Left ventricle myocardium inferior (tissue), 1 donor: ENCODE measurements at regions not wholly inside any gene's neighbourhood (a gene's known extent, or its start where the extent isn't known, plus 50 kb on each side); places are given as distances from the start of the nearest gene placed in this dataset.

Experiments
- DNase-seq: peaks from one replicate; pipeline ENCODE4 v3.0.0-alpha.2; 2020
- H3K27ac ChIP-seq: fragments of 200-600 bp; replicated peaks from 2 replicates; pipeline ENCODE4 v1.8.0; 2021
- H3K27me3 ChIP-seq: fragments of 200-600 bp; 2 replicates; pipeline ENCODE4 v1.8.0; 2021; ENCODE audit warnings: low read depth
- H3K36me3 ChIP-seq: fragments of 200-600 bp; 2 replicates; pipeline ENCODE4 v1.8.0; 2021
- H3K4me1 ChIP-seq: fragments of 200-600 bp; 2 replicates; pipeline ENCODE4 v1.8.0; 2021
- H3K4me3 ChIP-seq: fragments of 200-600 bp; 2 replicates; pipeline ENCODE4 v1.8.0; 2021; ENCODE audit warnings: mild to moderate bottlenecking, moderate library complexity
- H3K9me3 ChIP-seq: fragments of 200-600 bp; replicated peaks from 2 replicates; pipeline ENCODE4 v1.8.0; 2021
- intact Hi-C: fragments of 100-400 bp; cut with micrococcal nuclease; formaldehyde crosslinking; loops from one replicate; pipeline ENCODE4 v1.11.0; 2022
- TF ChIP-seq, protein P1 (sequence below): fragments of 200-600 bp; IDR thresholded peaks from 2 replicates; pipeline ENCODE4 v1.8.0; 2021; ENCODE audit warnings: antibody characterized with exemption, mild to moderate bottlenecking, borderline replicate concordance
- donor health status: DM: no; HTN: yes; CAD: no; lungs with severe emphysema.

DNA sequence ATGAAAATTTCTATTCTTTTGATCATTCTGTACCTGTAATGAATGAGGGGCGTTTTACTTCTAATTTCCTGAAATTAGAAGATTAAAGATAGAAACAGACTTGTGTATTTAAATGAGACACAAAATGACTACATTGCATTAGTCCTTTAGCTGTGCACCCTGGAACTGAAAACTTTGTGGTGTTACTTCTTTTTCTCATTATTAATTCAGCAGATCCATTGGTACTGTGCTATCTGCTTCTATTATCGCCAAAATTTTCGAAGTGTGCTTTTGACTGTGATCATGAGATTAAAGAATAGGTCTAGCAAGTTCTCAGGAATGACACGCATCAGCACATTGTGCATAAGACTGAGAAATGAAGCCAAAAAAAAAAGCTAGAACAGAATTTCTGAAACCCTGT, 1938.9 kb upstream of the TENM3 start:
- intact Hi-C loops = no loop called here
- Histone ChIP-seq H3K27me3 (no peaks in the 10 kb centered on the region), H3K27ac (no peak overlapping the region)

DNA sequence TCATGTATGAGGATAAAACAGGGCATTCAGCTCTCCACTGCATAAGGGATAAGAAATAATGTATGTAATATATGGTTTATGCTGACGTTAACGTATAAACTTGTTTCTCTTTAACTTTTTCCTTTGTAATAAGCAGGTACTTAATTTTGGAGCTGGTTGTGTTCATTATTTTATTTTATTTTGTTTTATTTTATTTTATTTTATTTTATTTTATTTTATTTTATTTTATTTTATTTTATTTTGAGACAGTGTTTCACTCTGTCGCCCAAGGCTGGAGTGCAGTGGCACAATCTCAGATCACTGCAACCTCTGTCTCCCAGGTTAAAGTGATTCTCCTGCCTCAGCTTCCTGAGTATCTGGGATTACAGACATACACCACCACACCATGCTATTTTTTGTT, 1932.6 kb upstream of the TENM3 start:
- no peak for DNase-seq
- Histone ChIP-seq H3K36me3 (no peaks in the 10 kb centered on the region), H3K27me3 (no peaks in the 10 kb centered on the region), H3K4me3 (no peak overlapping the region), H3K9me3 (peaks cover 16% of the 10 kb centered on the region), H3K27ac (no peak overlapping the region), H3K4me1 (no peaks in the 10 kb centered on the region)
- intact Hi-C loops = no loop called here
- TF ChIP-seq, protein P1, sequence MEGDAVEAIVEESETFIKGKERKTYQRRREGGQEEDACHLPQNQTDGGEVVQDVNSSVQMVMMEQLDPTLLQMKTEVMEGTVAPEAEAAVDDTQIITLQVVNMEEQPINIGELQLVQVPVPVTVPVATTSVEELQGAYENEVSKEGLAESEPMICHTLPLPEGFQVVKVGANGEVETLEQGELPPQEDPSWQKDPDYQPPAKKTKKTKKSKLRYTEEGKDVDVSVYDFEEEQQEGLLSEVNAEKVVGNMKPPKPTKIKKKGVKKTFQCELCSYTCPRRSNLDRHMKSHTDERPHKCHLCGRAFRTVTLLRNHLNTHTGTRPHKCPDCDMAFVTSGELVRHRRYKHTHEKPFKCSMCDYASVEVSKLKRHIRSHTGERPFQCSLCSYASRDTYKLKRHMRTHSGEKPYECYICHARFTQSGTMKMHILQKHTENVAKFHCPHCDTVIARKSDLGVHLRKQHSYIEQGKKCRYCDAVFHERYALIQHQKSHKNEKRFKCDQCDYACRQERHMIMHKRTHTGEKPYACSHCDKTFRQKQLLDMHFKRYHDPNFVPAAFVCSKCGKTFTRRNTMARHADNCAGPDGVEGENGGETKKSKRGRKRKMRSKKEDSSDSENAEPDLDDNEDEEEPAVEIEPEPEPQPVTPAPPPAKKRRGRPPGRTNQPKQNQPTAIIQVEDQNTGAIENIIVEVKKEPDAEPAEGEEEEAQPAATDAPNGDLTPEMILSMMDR = no peak

More for the DNA sequence above, 1938.9 kb upstream of the TENM3 start:
- H3K36me3 ChIP-seq = no peaks in the 10 kb centered on the region
- TF ChIP-seq, protein P1 = no peak
- H3K4me3 ChIP-seq = no peak overlapping the region
- no peaks in the 10 kb centered on the region for H3K4me1 ChIP-seq
- DNase-seq = no peak
- H3K9me3 ChIP-seq = peaks cover 28% of the 10 kb centered on the region

DNA sequence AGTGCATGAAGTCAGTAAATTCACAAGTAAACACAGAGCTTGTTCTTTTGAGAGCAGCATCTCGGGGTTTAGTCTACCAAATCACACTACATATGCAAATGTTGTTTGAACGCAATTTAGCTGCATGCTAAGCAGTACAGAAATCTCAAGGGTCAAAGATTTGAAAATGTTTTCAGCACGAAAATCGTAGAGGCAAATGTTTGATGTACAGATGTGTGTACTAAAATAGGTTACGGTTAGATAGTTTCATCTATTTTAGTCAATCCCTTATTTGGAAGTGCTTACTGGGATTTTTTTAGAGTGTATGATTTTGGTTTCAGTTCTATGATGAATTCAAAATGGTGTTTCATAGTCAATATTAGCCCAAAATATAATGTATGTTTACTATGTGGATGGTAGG, 1928.2 kb upstream of the TENM3 start:
- Histone ChIP-seq H3K4me3 (no peak overlapping the region), H3K27me3 (no peaks in the 10 kb centered on the region), H3K9me3 (no peaks in the 10 kb centered on the region), H3K27ac (no peak overlapping the region), H3K4me1 (no peaks in the 10 kb centered on the region), H3K36me3 (no peaks in the 10 kb centered on the region)
- intact Hi-C loops = no loop called here
- TF ChIP-seq, protein P1 = no peak
- DNase-seq = no peak

DNA sequence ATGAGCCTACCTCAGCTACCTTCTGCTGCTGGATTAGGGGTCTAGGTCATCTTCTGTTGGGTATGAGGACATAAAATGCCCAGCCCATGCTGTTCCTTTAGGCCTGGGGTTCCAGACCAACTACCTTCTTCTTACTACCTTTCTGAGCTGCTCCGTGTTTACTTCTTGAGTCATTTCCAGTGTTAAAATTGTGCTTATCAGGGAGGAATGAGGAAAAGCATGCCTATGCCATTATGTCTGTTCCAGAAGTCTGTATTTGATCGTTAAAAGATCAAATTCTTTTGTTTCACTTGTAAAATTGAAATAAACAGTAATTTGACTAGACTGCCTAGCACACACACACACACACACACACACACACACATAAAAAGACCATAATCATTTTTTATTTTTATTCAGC, 1912.7 kb upstream of the TENM3 start:
- TF ChIP-seq, protein P1 = no peak
- Histone ChIP-seq H3K27me3 (no peaks in the 10 kb centered on the region), H3K36me3 (no peaks in the 10 kb centered on the region), H3K27ac (no peak overlapping the region), H3K4me3 (no peak overlapping the region), H3K9me3 (no peaks in the 10 kb centered on the region), H3K4me1 (no peaks in the 10 kb centered on the region)
- intact Hi-C loops = no loop called here
- DNase-seq = no peak

DNA sequence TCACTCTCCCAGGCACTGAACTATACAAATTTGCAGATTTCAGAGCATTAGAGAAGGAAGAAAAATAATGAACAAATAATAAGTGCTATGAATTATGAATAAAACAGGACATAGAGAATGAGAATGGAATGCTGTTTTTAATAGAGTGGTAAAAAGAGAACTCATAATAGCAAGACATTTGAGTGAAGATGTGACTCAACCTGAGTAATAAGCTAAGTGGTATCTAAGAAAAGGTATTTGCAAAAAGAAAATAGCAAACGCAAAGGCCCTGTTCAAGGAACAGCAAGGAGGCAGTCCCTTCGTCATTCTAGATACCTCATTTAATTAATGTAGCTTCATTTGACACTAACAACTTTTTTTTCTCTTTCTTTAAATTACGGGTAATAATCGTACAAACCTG, 1910.0 kb upstream of the TENM3 start:
- intact Hi-C loops = no loop called here

More for the DNA sequence above, 1910.0 kb upstream of the TENM3 start:
- H3K27me3 ChIP-seq = no peaks in the 10 kb centered on the region
- no peaks in the 10 kb centered on the region for H3K36me3 ChIP-seq
- TF ChIP-seq, protein P1 = no peak
- DNase-seq = no peak
- no peaks in the 10 kb centered on the region for H3K4me1 ChIP-seq
- no peak overlapping the region for H3K4me3 ChIP-seq
- no peaks in the 10 kb centered on the region for H3K9me3 ChIP-seq
- no peak overlapping the region for H3K27ac ChIP-seq
